Activated CD8-positive, alpha-beta memory T cell treated with anti-CD3 and anti-CD28 coated beads, Interleukin-2, amount 50 U/mL, for 24 hours (primary cell): ENCODE measurements at regions not wholly inside any gene's neighbourhood (a gene's known extent, or its start where the extent isn't known, plus 50 kb on each side); places are given as distances from the start of the nearest gene placed in this dataset.

Experiments
- DNase-seq: peaks from one replicate; pipeline ENCODE4 v3.0.0-alpha.2; 2020; ENCODE audit errors: extremely low read depth

- DNase-seq = no peak
These were observed 55.8 kb upstream of the GSE1 start for GRCh38 chr16:85557083-85557970.

GRCh38 chr16:85557971-85558657 is 55.0 kb upstream of the GSE1 start:
- DNase-seq = no peak

GRCh38 chr16:85560932-85561247 is 52.2 kb upstream of the GSE1 start:
- DNase-seq = no peak

- DNase-seq = no peak
These were observed 51.7 kb upstream of the GSE1 start for GRCh38 chr16:85561248-85562092.

GRCh38 chr16:85562093-85562786 is 50.9 kb upstream of the GSE1 start:
- no peak for DNase-seq

GRCh38 chr16:85563034-85563433 is 50.1 kb upstream of the GSE1 start:
- no peak for DNase-seq
